IMR-90 (cell line): ENCODE measurements at regions not wholly inside any gene's neighbourhood (a gene's known extent, or its start where the extent isn't known, plus 50 kb on each side); places are given as distances from the start of the nearest gene placed in this dataset.
"Not testable (repeated sequence)": the region's sequence is repeated elsewhere in the genome, so short reads cannot be mapped to it uniquely, and the experiment has no call there.

Experiments
- CTCF ChIP-seq: conservative IDR thresholded peaks from 2 replicates; pipeline ENCODE4 v1.5.1; 2012; ENCODE audit warnings: mild to moderate bottlenecking, low read depth, low read length, improper control_type of control experiment
- FOS ChIP-seq: fragments of 150-350 bp; IDR thresholded peaks from 2 replicates; pipeline ENCODE4 v1.6.1; 2016; ENCODE audit warnings: low read depth, low read length
- MAFK ChIP-seq: IDR thresholded peaks from 2 replicates; pipeline ENCODE4 v1.6.1; 2012; ENCODE audit warnings: low read depth, low read length, improper control_type of control experiment
- MXI1 ChIP-seq: IDR thresholded peaks from 2 replicates; pipeline ENCODE4 v1.6.1; 2012; ENCODE audit warnings: low read depth, mild to moderate bottlenecking, low read length, moderate library complexity, borderline replicate concordance
- POLR2A ChIP-seq: IDR thresholded peaks from 2 replicates; pipeline ENCODE4 v1.6.1; 2012; ENCODE audit warnings: mild to moderate bottlenecking, low read depth, low read length
- SMC3 ChIP-seq: fragments of 150-350 bp; IDR thresholded peaks from 2 replicates; pipeline ENCODE4 v1.6.1; 2016; ENCODE audit warnings: low read depth, mild to moderate bottlenecking, antibody characterized with exemption, low read length, moderate library complexity

- TF ChIP-seq CTCF, MAFK, SMC3, FOS, MXI1, POLR2A: not testable (repeated sequence)
Observed at GRCh38 chr19:40938007-40938406, 53.1 kb upstream of the CYP2B6 start.
